Right lobe of liver (tissue), 4 donors: ENCODE measurements at regions not wholly inside any gene's neighbourhood (a gene's known extent, or its start where the extent isn't known, plus 50 kb on each side); places are given as distances from the start of the nearest gene placed in this dataset.

Experiments
- CTCF ChIP-seq, 4 donors: fragments of 200-600 bp in 3 of 4; fragments of 450-650 bp in 1 of 4; IDR thresholded peaks; one replicate each; pipeline versions ENCODE4 v1.5.1 to v1.8.0; 2016 to 2022; ENCODE audit warnings: antibody characterized with exemption in 4 of 4, mild to moderate bottlenecking in 2 of 4
- POLR2A ChIP-seq: fragments of 450-650 bp; IDR thresholded peaks from one replicate; pipeline ENCODE4 v1.6.1; 2017; ENCODE audit warnings: antibody characterized with exemption, mild to moderate bottlenecking
- donor health status: DM: no; HTN: no; CAD: no.
- donor health status: DM: no; HTN: no; CAD: no.
- donor health status: DM: no; HTN: yes; CAD: no.

GRCh38 chr5:68378204-68378820, 162.8 kb downstream of the PIK3R1 start:
- TF ChIP-seq POLR2A (no peak), CTCF (IDR thresholded peaks at IDR 0.05) (no peak)
